ENCODE measurements at regions not wholly inside any gene's neighbourhood (a gene's known extent, or its start where the extent isn't known, plus 50 kb on each side); places are given as distances from the start of the nearest gene placed in this dataset.
"Not testable (repeated sequence)": the region's sequence is repeated elsewhere in the genome, so short reads cannot be mapped to it uniquely, and the experiment has no call there.

GRCh38 chr14:25464078-25464477 is 414.1 kb upstream of the STXBP6 start:
- TF ChIP-seq POLR2A (IDR thresholded peaks at IDR 0.05) (no peak), EP300 (IDR thresholded peaks at IDR 0.05) (no peak)
- TF ChIP-seq, protein P1, sequence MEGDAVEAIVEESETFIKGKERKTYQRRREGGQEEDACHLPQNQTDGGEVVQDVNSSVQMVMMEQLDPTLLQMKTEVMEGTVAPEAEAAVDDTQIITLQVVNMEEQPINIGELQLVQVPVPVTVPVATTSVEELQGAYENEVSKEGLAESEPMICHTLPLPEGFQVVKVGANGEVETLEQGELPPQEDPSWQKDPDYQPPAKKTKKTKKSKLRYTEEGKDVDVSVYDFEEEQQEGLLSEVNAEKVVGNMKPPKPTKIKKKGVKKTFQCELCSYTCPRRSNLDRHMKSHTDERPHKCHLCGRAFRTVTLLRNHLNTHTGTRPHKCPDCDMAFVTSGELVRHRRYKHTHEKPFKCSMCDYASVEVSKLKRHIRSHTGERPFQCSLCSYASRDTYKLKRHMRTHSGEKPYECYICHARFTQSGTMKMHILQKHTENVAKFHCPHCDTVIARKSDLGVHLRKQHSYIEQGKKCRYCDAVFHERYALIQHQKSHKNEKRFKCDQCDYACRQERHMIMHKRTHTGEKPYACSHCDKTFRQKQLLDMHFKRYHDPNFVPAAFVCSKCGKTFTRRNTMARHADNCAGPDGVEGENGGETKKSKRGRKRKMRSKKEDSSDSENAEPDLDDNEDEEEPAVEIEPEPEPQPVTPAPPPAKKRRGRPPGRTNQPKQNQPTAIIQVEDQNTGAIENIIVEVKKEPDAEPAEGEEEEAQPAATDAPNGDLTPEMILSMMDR (IDR thresholded peaks at IDR 0.05), result no peak
- H3K36me3 ChIP-seq, result no peaks in the 10 kb centered on the region
- no peak overlapping the region for H3K4me3 ChIP-seq
- no peaks in the 10 kb centered on the region for H3K9me3 ChIP-seq
- no peaks in the 10 kb centered on the region for H3K4me1 ChIP-seq
- H3K27ac ChIP-seq, result no peak overlapping the region
- no peak for DNase-seq (ENCODE audit: low spot score in 2 of 2)
- H3K27me3 ChIP-seq, result no peaks in the 10 kb centered on the region

DNA sequence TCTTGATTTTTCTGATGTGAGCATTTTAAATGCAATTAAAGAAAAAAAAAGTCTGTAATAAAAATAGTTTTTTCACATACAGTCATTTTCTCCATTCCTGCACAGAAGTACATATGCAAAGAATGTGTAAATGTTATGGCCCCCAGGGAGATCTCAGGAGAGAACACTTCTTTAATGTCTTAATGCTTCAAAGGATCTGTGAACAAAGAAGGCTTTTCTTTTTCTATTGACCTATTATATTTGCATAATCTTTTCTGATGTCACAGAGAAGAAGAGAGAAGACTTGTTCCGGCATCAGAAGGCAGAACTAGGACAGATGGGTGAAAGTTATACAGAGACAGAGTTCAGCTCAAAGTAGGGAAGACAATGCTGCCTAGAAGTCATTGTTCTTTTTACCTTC is 413.5 kb upstream of the STXBP6 start:
- TF ChIP-seq POLR2A (IDR thresholded peaks at IDR 0.05), result no peak
- TF ChIP-seq EP300 (IDR thresholded peaks at IDR 0.05), result no peak
- TF ChIP-seq, protein P1 (IDR thresholded peaks at IDR 0.05), result no peak
- Histone ChIP-seq H3K27me3 (no peaks in the 10 kb centered on the region), H3K4me1 (no peaks in the 10 kb centered on the region), H3K4me3 (no peak overlapping the region), H3K36me3 (no peaks in the 10 kb centered on the region), H3K27ac (no peak overlapping the region), H3K9me3 (no peaks in the 10 kb centered on the region)
- 27 to 30% methylated on average over 1 of the region's 1 CpG for WGBS, 2 donors
- no peak for DNase-seq (ENCODE audit: low spot score in 2 of 2)

DNA sequence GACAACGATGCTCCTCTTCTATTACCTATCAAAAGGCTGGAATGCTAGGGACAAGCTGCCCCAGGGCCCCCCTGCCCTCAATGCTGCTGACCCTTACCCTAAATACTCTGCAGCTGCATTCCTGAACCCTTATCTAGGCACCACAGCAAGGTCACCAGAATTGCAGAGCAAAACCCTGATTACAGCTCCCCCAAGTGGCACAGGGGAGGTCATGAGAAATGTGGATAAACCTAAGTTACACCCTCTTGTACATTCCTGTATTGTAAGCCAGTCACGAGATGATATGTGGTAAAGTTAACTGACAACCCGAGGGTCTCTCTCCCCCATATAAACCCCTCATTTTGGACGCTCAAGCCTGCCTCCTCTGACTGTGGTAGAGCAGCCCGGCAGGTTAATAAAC is 411.8 kb upstream of the STXBP6 start:
- no peak for DNase-seq (ENCODE audit: low spot score in 2 of 2)
- TF ChIP-seq, protein P1 (IDR thresholded peaks at IDR 0.05), result no peak
- no peak for TF ChIP-seq EP300 (IDR thresholded peaks at IDR 0.05)
- TF ChIP-seq POLR2A (IDR thresholded peaks at IDR 0.05), result no peak
- Histone ChIP-seq H3K27ac (no peak overlapping the region), H3K4me3 (no peak overlapping the region), H3K27me3 (no peaks in the 10 kb centered on the region), H3K9me3 (no peaks in the 10 kb centered on the region), H3K36me3 (no peaks in the 10 kb centered on the region), H3K4me1 (no peaks in the 10 kb centered on the region)
- WGBS, 2 donors, result 81 to 89% methylated on average over 5 of the region's 5 CpGs

- Histone ChIP-seq H3K27me3 (no peaks in the 10 kb centered on the region), H3K27ac (no peak overlapping the region), H3K36me3 (no peaks in the 10 kb centered on the region), H3K4me1 (no peaks in the 10 kb centered on the region), H3K4me3 (no peak overlapping the region), H3K9me3 (no peaks in the 10 kb centered on the region)
- 86 to 93% methylated on average over 2 of the region's 2 CpGs for WGBS, 2 donors
- TF ChIP-seq POLR2A (IDR thresholded peaks at IDR 0.05) (no peak), EP300 (IDR thresholded peaks at IDR 0.05) (no peak)
- TF ChIP-seq, protein P1 (IDR thresholded peaks at IDR 0.05), result no peak
- DNase-seq (ENCODE audit: low spot score in 2 of 2), result no peak
These were observed 394.4 kb upstream of the STXBP6 start for GRCh38 chr14:25444381-25444780.

- H3K4me3 ChIP-seq; H3K27me3 ChIP-seq; DNase-seq (ENCODE audit: low spot score in 2 of 2); H3K4me1 ChIP-seq; H3K36me3 ChIP-seq; H3K9me3 ChIP-seq; H3K27ac ChIP-seq: not testable (repeated sequence)
- WGBS, 2 donors, result 90 to 95% methylated on average over 2 of the region's 2 CpGs
These were observed 390.4 kb upstream of the STXBP6 start for GRCh38 chr14:25440382-25440781.

DNA sequence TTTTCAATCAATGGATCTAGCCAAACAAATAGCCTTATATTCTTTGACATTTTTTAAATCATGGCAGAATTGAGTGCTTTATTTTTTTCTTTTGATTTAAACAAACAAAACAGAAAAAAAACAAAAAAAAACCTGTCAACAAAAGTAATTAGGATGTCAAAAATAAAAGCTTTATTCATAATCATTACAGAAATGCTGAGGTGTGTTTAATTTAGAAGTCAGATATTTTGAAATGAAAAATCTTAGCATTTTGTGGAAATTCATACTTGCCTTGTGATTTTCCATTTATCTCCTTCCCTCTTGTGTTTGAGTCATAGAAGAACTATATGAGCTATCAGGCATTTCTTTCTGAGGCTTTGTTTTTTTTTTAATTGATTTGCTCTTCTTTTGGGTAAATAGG is 387.0 kb upstream of the STXBP6 start:
- H3K9me3 ChIP-seq, result no peaks in the 10 kb centered on the region
- H3K4me1 ChIP-seq, result no peaks in the 10 kb centered on the region
- no peaks in the 10 kb centered on the region for H3K36me3 ChIP-seq
- TF ChIP-seq POLR2A (IDR thresholded peaks at IDR 0.05), result no peak
- no peak for TF ChIP-seq EP300 (IDR thresholded peaks at IDR 0.05)
- TF ChIP-seq, protein P1 (IDR thresholded peaks at IDR 0.05), result no peak
- H3K27ac ChIP-seq, result no peak overlapping the region
- H3K27me3 ChIP-seq, result no peaks in the 10 kb centered on the region
- DNase-seq (ENCODE audit: low spot score in 2 of 2), result no peak
- H3K4me3 ChIP-seq, result no peak overlapping the region

Measured in tibial nerve (tissue), 4 donors.